IMR-90 (cell line): ENCODE measurements at regions not wholly inside any gene's neighbourhood (a gene's known extent, or its start where the extent isn't known, plus 50 kb on each side); places are given as distances from the start of the nearest gene placed in this dataset.

Experiments
- ATAC-seq: fragments of 200-7000 bp; cut with Tn5 transposase; 2 replicates; pipeline ENCODE4 v1.9.1; 2020; ENCODE audit warnings: low read depth, mild to moderate bottlenecking, moderate library complexity
- BruUV-seq: library from RNA; stranded (reverse); fragments of 400-500 nt; replicated peaks from 2 replicates; lab custom pipeline; 2021; lab: Mats Ljungman, UMichigan
- CTCF ChIA-PET: fragments of 300-600 bp; formaldehyde crosslinking; extraction: SDS; loops from one replicate; lab custom pipeline; 2021; ENCODE audit warnings: antibody characterized with exemption; lab: Yijun Ruan, JAX
- POLR2A ChIA-PET: fragments of 300-600 bp; sonication (Branson Sonifier 250); formaldehyde crosslinking; loops from one replicate; lab custom pipeline; 2022; ENCODE audit warnings: antibody characterized with exemption; ENCODE audit not compliant: unreplicated experiment; lab: Charles Lee
- DNase-seq: peaks from one replicate; pipeline ENCODE4 v3.0.0; 2013
- H2AFZ ChIP-seq: replicated peaks from 2 replicates; pipeline ENCODE3; 2013; ENCODE audit warnings: low read length, mild to moderate bottlenecking; ENCODE audit not compliant: poor library complexity
- H2AK5ac ChIP-seq: 2 replicates; pipeline ENCODE4 v1.6.1; 2013; ENCODE audit warnings: low read depth, low read length, inconsistent platforms
- H2AK9ac ChIP-seq: replicated peaks from 2 replicates; pipeline ENCODE3; 2013; ENCODE audit warnings: mild to moderate bottlenecking, low read depth, low read length, moderate library complexity; ENCODE audit not compliant: poor library complexity
- H2BK120ac ChIP-seq: 2 replicates; pipeline ENCODE4 v1.6.1; 2013; ENCODE audit warnings: low read depth, low read length, inconsistent platforms
- H2BK15ac ChIP-seq: 3 replicates; pipeline ENCODE4 v1.6.1; 2013; ENCODE audit warnings: low read depth, low read length, inconsistent platforms
- H2BK20ac ChIP-seq: 2 replicates; pipeline ENCODE4 v1.6.1; 2013; ENCODE audit warnings: low read depth, mild to moderate bottlenecking, inconsistent platforms, low read length, moderate library complexity
- H2BK5ac ChIP-seq: 2 replicates; pipeline ENCODE4 v1.6.1; 2013; ENCODE audit warnings: mild to moderate bottlenecking, low read depth, low read length, inconsistent platforms; ENCODE audit not compliant: poor library complexity, severe bottlenecking
- H3K14ac ChIP-seq: replicated peaks from 2 replicates; pipeline ENCODE4 v1.6.1; 2013; ENCODE audit warnings: low read depth, low read length, inconsistent platforms
- H3K18ac ChIP-seq: 2 replicates; pipeline ENCODE4 v1.6.1; 2013; ENCODE audit warnings: low read depth, low read length, control low read depth
- H3K23ac ChIP-seq: 2 replicates; pipeline ENCODE4 v1.6.1; 2013; ENCODE audit warnings: low read depth, low read length, inconsistent platforms
- H3K27ac ChIP-seq: 2 replicates; pipeline ENCODE4 v1.5.1; 2013; ENCODE audit warnings: mild to moderate bottlenecking, control low read depth, low read length; ENCODE audit not compliant: insufficient read depth
- H3K27me3 ChIP-seq: 2 replicates; pipeline ENCODE4 v1.6.1; 2013; ENCODE audit warnings: low read length; ENCODE audit not compliant: control insufficient read depth, insufficient read depth
- H3K36me3 ChIP-seq: 2 replicates; pipeline ENCODE4 v1.6.1; 2013; ENCODE audit warnings: low read length, mixed read lengths; ENCODE audit not compliant: control insufficient read depth, insufficient read depth
- H3K4ac ChIP-seq: 2 replicates; pipeline ENCODE4 v1.6.1; 2013; ENCODE audit warnings: low read depth, low read length, inconsistent platforms
- H3K4me1 ChIP-seq: 2 replicates; pipeline ENCODE4 v1.6.1; 2013; ENCODE audit warnings: low read length, mixed read lengths; ENCODE audit not compliant: control insufficient read depth, insufficient read depth
- H3K4me2 ChIP-seq: 2 replicates; pipeline ENCODE4 v1.6.1; 2013; ENCODE audit warnings: low read depth, mild to moderate bottlenecking, control low read depth, low read length, moderate library complexity
- H3K4me3 ChIP-seq: 2 replicates; pipeline ENCODE4 v1.5.1; 2013; ENCODE audit warnings: low read depth, mild to moderate bottlenecking, control low read depth, low read length, moderate library complexity; ENCODE audit not compliant: insufficient read depth
- H3K56ac ChIP-seq: 2 replicates; pipeline ENCODE4 v1.6.1; 2013; ENCODE audit warnings: low read length, inconsistent platforms; ENCODE audit not compliant: insufficient read depth; ENCODE audit errors: extremely low read depth
- H3K79me1 ChIP-seq, 2 experiments: 2 replicates each; pipeline ENCODE4 v1.6.1; 2013; ENCODE audit warnings: low read length in 2 of 2, inconsistent platforms in 1 of 2, low read depth in 1 of 2
- H3K9ac ChIP-seq: 2 replicates; pipeline ENCODE4 v1.6.1; 2013; ENCODE audit warnings: low read depth, low read length, control low read depth
- H3K9me1 ChIP-seq: 2 replicates; pipeline ENCODE4 v1.6.1; 2013; ENCODE audit warnings: low read length, inconsistent platforms; ENCODE audit not compliant: insufficient read depth
- H3K9me3 ChIP-seq: 2 replicates; pipeline ENCODE4 v1.6.1; 2013; ENCODE audit warnings: low read length; ENCODE audit not compliant: control insufficient read depth, insufficient read depth
- H4K20me1 ChIP-seq: 2 replicates; pipeline ENCODE4 v1.6.1; 2013; ENCODE audit warnings: low read length, inconsistent platforms; ENCODE audit not compliant: insufficient read depth
- H4K5ac ChIP-seq: 2 replicates; pipeline ENCODE4 v1.6.1; 2013; ENCODE audit warnings: mild to moderate bottlenecking, low read depth, low read length, control low read depth
- H4K8ac ChIP-seq, 2 experiments: 2 replicates each; pipeline ENCODE4 v1.6.1; 2013; ENCODE audit warnings: low read depth in 2 of 2, low read length in 2 of 2, control low read depth in 1 of 2, inconsistent platforms in 1 of 2
- H4K91ac ChIP-seq: 2 replicates; pipeline ENCODE4 v1.6.1; 2013; ENCODE audit warnings: low read depth, low read length, inconsistent platforms; ENCODE audit not compliant: insufficient read depth
- BHLHE40 ChIP-seq: fragments of 150-350 bp; IDR thresholded peaks from 2 replicates; pipeline ENCODE4 v1.6.1; 2016; ENCODE audit warnings: mild to moderate bottlenecking, low read depth, low read length
- CEBPB ChIP-seq: IDR thresholded peaks from 2 replicates; pipeline ENCODE4 v1.6.1; 2012; ENCODE audit warnings: low read depth, low read length, improper control_type of control experiment
- CHD1 ChIP-seq: IDR thresholded peaks from 2 replicates; pipeline ENCODE4 v1.6.1; 2012; ENCODE audit warnings: low read depth, low read length, improper control_type of control experiment
- CTCF ChIP-seq: conservative IDR thresholded peaks from 2 replicates; pipeline ENCODE4 v1.5.1; 2012; ENCODE audit warnings: mild to moderate bottlenecking, low read depth, low read length, improper control_type of control experiment
- MAZ ChIP-seq: IDR thresholded peaks from 2 replicates; pipeline ENCODE4 v1.6.1; 2012; ENCODE audit warnings: low read depth, mild to moderate bottlenecking, low read length, improper control_type of control experiment, moderate library complexity, borderline replicate concordance
- NFE2L2 ChIP-seq: fragments of 150-350 bp; IDR thresholded peaks from 2 replicates; pipeline ENCODE4 v1.6.1; 2016; ENCODE audit warnings: low read depth, mild to moderate bottlenecking, low read length
- POLR2A ChIP-seq: IDR thresholded peaks from 2 replicates; pipeline ENCODE4 v1.6.1; 2012; ENCODE audit warnings: mild to moderate bottlenecking, low read depth, low read length
- RAD21 ChIP-seq: IDR thresholded peaks from 2 replicates; pipeline ENCODE4 v1.6.1; 2012; ENCODE audit warnings: low read length, improper control_type of control experiment
- RCOR1 ChIP-seq: IDR thresholded peaks from 2 replicates; pipeline ENCODE4 v1.6.1; 2012; ENCODE audit warnings: mild to moderate bottlenecking, low read length, improper control_type of control experiment; ENCODE audit not compliant: insufficient replicate concordance
- RFX5 ChIP-seq: IDR thresholded peaks from 2 replicates; pipeline ENCODE4 v1.8.0; 2012; ENCODE audit warnings: low read depth, mild to moderate bottlenecking, low read length, moderate library complexity
- SMC3 ChIP-seq: fragments of 150-350 bp; IDR thresholded peaks from 2 replicates; pipeline ENCODE4 v1.6.1; 2016; ENCODE audit warnings: low read depth, mild to moderate bottlenecking, antibody characterized with exemption, low read length, moderate library complexity
- USF2 ChIP-seq: fragments of 150-350 bp; IDR thresholded peaks from 2 replicates; pipeline ENCODE4 v1.6.1; 2017; ENCODE audit warnings: mild to moderate bottlenecking, antibody characterized with exemption, low read length, low read depth
- WGBS, 2 experiments: methylation state at CpG; one replicate each; pipeline versions ENCODE4 v1.1.5 to v1.1.7; 2013; ENCODE audit warnings: missing lambda C conversion rate in 2 of 2; ENCODE audit not compliant: insufficient read length in 1 of 2; ENCODE audit errors: extremely low coverage in 2 of 2; 5-methylcytosine and 5-hydroxymethylcytosine counted together
- dilution Hi-C: fragments of 300-500 bp; cut with HindIII; formaldehyde crosslinking; loops from one replicate; pipeline ENCODE4 v1.14.3; 2018; ENCODE audit warnings: low sequenced_read_pairs; ENCODE audit not compliant: unreplicated experiment
- in situ Hi-C: fragments of 300-500 bp; cut with MboI; formaldehyde crosslinking; loops from 3 replicates; pipeline ENCODE4 v1.14.3; 2019; ENCODE audit warnings: low sequenced_read_pairs, inconsistent platforms, mixed read lengths
- intact Hi-C: fragments of 100-400 bp; cut with micrococcal nuclease; formaldehyde crosslinking; loops from 2 replicates; pipeline ENCODE4 v1.10.0; 2022
- TF ChIP-seq, protein P1 (sequence below): fragments of 150-350 bp; IDR thresholded peaks from 2 replicates; pipeline ENCODE4 v1.6.1; 2016; ENCODE audit warnings: low read depth, mild to moderate bottlenecking, low read length, moderate library complexity, borderline replicate concordance

DNA sequence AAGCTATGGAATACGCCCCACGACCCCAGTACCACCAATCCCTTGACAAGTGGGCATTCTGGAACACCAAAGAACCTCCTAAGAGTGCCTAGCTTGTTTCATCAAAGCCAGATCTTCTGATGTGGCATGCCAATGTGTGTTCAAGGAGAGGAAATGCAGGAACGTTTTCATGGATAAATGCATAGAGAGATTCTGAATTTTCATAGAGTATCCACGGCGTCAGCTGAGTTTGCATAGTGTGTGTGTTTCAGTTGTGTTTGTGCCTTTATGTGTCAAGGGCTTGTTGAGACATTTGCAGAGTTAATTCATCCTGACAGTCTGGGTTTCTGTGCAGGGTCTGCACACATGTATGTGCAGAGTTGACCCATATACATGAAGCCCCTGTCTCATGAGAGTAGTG is 172.7 kb upstream of the LRFN2 start:
- H4K91ac ChIP-seq: no peak overlapping the region
- no TSS peak for BruUV-seq
- intact Hi-C loops: no loop called here
- no peak overlapping the region for H4K8ac ChIP-seq
- in situ Hi-C loops: no loop called here
- ATAC-seq: no peak
- H3K4me1 ChIP-seq: no peaks in the 10 kb centered on the region
- H3K9me1 ChIP-seq: 0 out of 2 replicates have a peak, but pooled peaks cover 4% of the 10 kb centered on the region
- no peaks in the 10 kb centered on the region for H3K36me3 ChIP-seq
- ChIA-PET POLR2A (no interaction called here), CTCF (interaction anchor here (0.6 kb wide), 1 partner anchor 19 kb away, joined by 3 read pairs; no protein-coding TSS in a partner anchor)
- no peak overlapping the region for H2AFZ ChIP-seq
- no peak overlapping the region for H3K27ac ChIP-seq
- H3K4me3 ChIP-seq: no peak overlapping the region
- no peak overlapping the region for H4K5ac ChIP-seq
- H2BK15ac ChIP-seq: no peak overlapping the region
- H2BK20ac ChIP-seq: no peak overlapping the region
- DNase-seq: no peak
- no peak overlapping the region for H3K23ac ChIP-seq
- H3K79me1 ChIP-seq: no peaks in the 10 kb centered on the region
- no peak overlapping the region for H3K14ac ChIP-seq
- no peak overlapping the region for H3K18ac ChIP-seq
- TF ChIP-seq RCOR1: no peak
- TF ChIP-seq, protein P1, sequence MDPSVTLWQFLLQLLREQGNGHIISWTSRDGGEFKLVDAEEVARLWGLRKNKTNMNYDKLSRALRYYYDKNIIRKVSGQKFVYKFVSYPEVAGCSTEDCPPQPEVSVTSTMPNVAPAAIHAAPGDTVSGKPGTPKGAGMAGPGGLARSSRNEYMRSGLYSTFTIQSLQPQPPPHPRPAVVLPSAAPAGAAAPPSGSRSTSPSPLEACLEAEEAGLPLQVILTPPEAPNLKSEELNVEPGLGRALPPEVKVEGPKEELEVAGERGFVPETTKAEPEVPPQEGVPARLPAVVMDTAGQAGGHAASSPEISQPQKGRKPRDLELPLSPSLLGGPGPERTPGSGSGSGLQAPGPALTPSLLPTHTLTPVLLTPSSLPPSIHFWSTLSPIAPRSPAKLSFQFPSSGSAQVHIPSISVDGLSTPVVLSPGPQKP: no peak
- TF ChIP-seq RAD21: no peak
- no peak for TF ChIP-seq CTCF
- TF ChIP-seq BHLHE40: no peak
- TF ChIP-seq USF2: no peak
- TF ChIP-seq POLR2A: no peak
- TF ChIP-seq RFX5: no peak
- TF ChIP-seq NFE2L2: no peak
- no peak for TF ChIP-seq MAZ
- no peak for TF ChIP-seq CEBPB
- TF ChIP-seq SMC3: no peak
- no peak for TF ChIP-seq CHD1
- H3K4me2 ChIP-seq: no peak overlapping the region
- WGBS, 2 experiments: no CpG with 5 or more reads among the region's 5 CpGs
- dilution Hi-C loops: no loop called here
- H3K4ac ChIP-seq: no peak overlapping the region
- no peak overlapping the region for H2BK5ac ChIP-seq
- no peaks in the 10 kb centered on the region for H3K9me3 ChIP-seq
- H2AK5ac ChIP-seq: no peak overlapping the region
- no peaks in the 10 kb centered on the region; the same call in none of the 2 replicates for H3K27me3 ChIP-seq
- no peak overlapping the region for H3K9ac ChIP-seq
- H4K20me1 ChIP-seq: no peaks in the 10 kb centered on the region
- no peak overlapping the region for H2BK120ac ChIP-seq
- no peak overlapping the region for H3K56ac ChIP-seq
- no peak overlapping the region for H2AK9ac ChIP-seq
